Parathyroid adenoma (tissue), 2 donors: ENCODE measurements at regions not wholly inside any gene's neighbourhood (a gene's known extent, or its start where the extent isn't known, plus 50 kb on each side); places are given as distances from the start of the nearest gene placed in this dataset.

ENCODE experiments used
- H2AFZ ChIP-seq: fragments of 300-600 bp; sonication (generic); one replicate; pipeline ENCODE4 v1.7.0; 2017; ENCODE audit warnings: antibody characterized with exemption, mild to moderate bottlenecking
- H3K27ac ChIP-seq: fragments of 300-600 bp; sonication (generic); one replicate; pipeline ENCODE4 v1.7.0; 2017
- H3K27me3 ChIP-seq: fragments of 300-600 bp; sonication (generic); one replicate; pipeline ENCODE4 v1.7.0; 2017; ENCODE audit warnings: low read length; ENCODE audit not compliant: control insufficient read depth, insufficient read depth
- H3K36me3 ChIP-seq: fragments of 300-600 bp; sonication (generic); one replicate; pipeline ENCODE4 v1.7.0; 2017; ENCODE audit warnings: low read length; ENCODE audit not compliant: control insufficient read depth, insufficient read depth
- H3K4me1 ChIP-seq: fragments of 300-600 bp; sonication (generic); one replicate; pipeline ENCODE4 v1.7.0; 2017; ENCODE audit warnings: control low read depth
- H3K4me2 ChIP-seq: fragments of 300-600 bp; sonication (generic); one replicate; pipeline ENCODE4 v1.7.0; 2017; ENCODE audit warnings: low read length
- H3K4me3 ChIP-seq: fragments of 300-600 bp; sonication (generic); one replicate; pipeline ENCODE4 v1.7.0; 2017; ENCODE audit warnings: low read depth, low read length
- H3K79me2 ChIP-seq: fragments of 300-600 bp; sonication (generic); one replicate; pipeline ENCODE4 v1.7.0; 2017; ENCODE audit warnings: control low read depth
- H3K9ac ChIP-seq: fragments of 300-600 bp; sonication (generic); one replicate; pipeline ENCODE4 v1.7.0; 2017; ENCODE audit warnings: mild to moderate bottlenecking
- H3K9me3 ChIP-seq: fragments of 300-600 bp; sonication (generic); one replicate; pipeline ENCODE4 v1.7.0; 2017; ENCODE audit warnings: low read length; ENCODE audit not compliant: control insufficient read depth
- CTCF ChIP-seq: fragments of 300-600 bp; sonication (generic); IDR thresholded peaks from one replicate; pipeline ENCODE4 v1.7.0; 2017; ENCODE audit warnings: antibody characterized with exemption, mild to moderate bottlenecking
- donor health status: primary hyperparathyroidism.

- Histone ChIP-seq H3K4me2 (no peak overlapping the region), H2AFZ (no peak overlapping the region), H3K4me3 (no peak overlapping the region), H3K79me2 (no peaks in the 10 kb centered on the region), H3K9me3 (no peaks in the 10 kb centered on the region), H3K9ac (no peak overlapping the region), H3K36me3 (no peaks in the 10 kb centered on the region), H3K27me3 (no peaks in the 10 kb centered on the region), H3K27ac (no peak overlapping the region), H3K4me1 (no peaks in the 10 kb centered on the region)
- no peak for TF ChIP-seq CTCF
Measured at GRCh38 chr4:152083338-152083737, 322.5 kb upstream of the GATB start.

- Histone ChIP-seq H3K79me2 (no peaks in the 10 kb centered on the region), H3K4me3 (no peak overlapping the region), H2AFZ (no peak overlapping the region), H3K9me3 (no peaks in the 10 kb centered on the region), H3K27ac (no peak overlapping the region), H3K4me2 (no peak overlapping the region), H3K9ac (no peak overlapping the region), H3K36me3 (no peaks in the 10 kb centered on the region), H3K4me1 (no peaks in the 10 kb centered on the region), H3K27me3 (no peaks in the 10 kb centered on the region)
- TF ChIP-seq CTCF: no peak
Measured at GRCh38 chr4:152081024-152081423, 320.2 kb upstream of the GATB start.

GRCh38 chr4:152079543-152080293 lies 318.9 kb upstream of the GATB start:
- Histone ChIP-seq H3K27ac (no peak overlapping the region), H3K4me3 (no peak overlapping the region), H3K79me2 (no peaks in the 10 kb centered on the region), H3K36me3 (no peaks in the 10 kb centered on the region), H2AFZ (no peak overlapping the region), H3K9ac (no peak overlapping the region), H3K4me2 (no peak overlapping the region), H3K9me3 (no peaks in the 10 kb centered on the region), H3K27me3 (no peaks in the 10 kb centered on the region), H3K4me1 (no peaks in the 10 kb centered on the region)
- TF ChIP-seq CTCF: no peak

GRCh38 chr4:152079079-152079478 lies 318.3 kb upstream of the GATB start:
- Histone ChIP-seq H3K27ac (no peak overlapping the region), H3K4me2 (no peak overlapping the region), H3K27me3 (no peaks in the 10 kb centered on the region), H3K36me3 (no peaks in the 10 kb centered on the region), H3K9me3 (no peaks in the 10 kb centered on the region), H3K79me2 (no peaks in the 10 kb centered on the region), H3K4me1 (no peaks in the 10 kb centered on the region), H3K4me3 (no peak overlapping the region), H3K9ac (no peak overlapping the region), H2AFZ (no peak overlapping the region)
- no peak for TF ChIP-seq CTCF

- Histone ChIP-seq H2AFZ (no peak overlapping the region), H3K4me3 (no peak overlapping the region), H3K4me1 (no peaks in the 10 kb centered on the region), H3K27ac (no peak overlapping the region), H3K9ac (no peak overlapping the region), H3K36me3 (no peaks in the 10 kb centered on the region), H3K27me3 (no peaks in the 10 kb centered on the region), H3K4me2 (no peak overlapping the region), H3K79me2 (no peaks in the 10 kb centered on the region), H3K9me3 (no peaks in the 10 kb centered on the region)
- no peak for TF ChIP-seq CTCF
Measured at GRCh38 chr4:152077582-152077981, 316.8 kb upstream of the GATB start.
